CD14-positive monocyte (primary cell): ENCODE measurements at regions not wholly inside any gene's neighbourhood (a gene's known extent, or its start where the extent isn't known, plus 50 kb on each side); places are given as distances from the start of the nearest gene placed in this dataset.

Source experiments
- DNase-seq, 3 donors: peaks; one replicate each; pipeline ENCODE4 v3.0.0-alpha.2; 2011 to 2022
- H2AFZ ChIP-seq: 2 replicates; pipeline ENCODE4 v1.6.0; 2012; ENCODE audit warnings: mild to moderate bottlenecking, low read depth, low read length, inconsistent platforms; ENCODE audit not compliant: insufficient read depth, poor library complexity, severe bottlenecking
- H3K27ac ChIP-seq, 2 donors: 1 replicate in 1 of 2; 2 replicates in 1 of 2; pipeline ENCODE4 v1.5.1; 2012 to 2013; ENCODE audit warnings: low read length in 2 of 2, control low read depth in 1 of 2, inconsistent platforms in 1 of 2, low read depth in 1 of 2, mild to moderate bottlenecking in 1 of 2
- H3K27me3 ChIP-seq, 2 donors: one replicate each; pipeline versions ENCODE4 v1.6.0 to v1.6.1; 2011 to 2013; ENCODE audit warnings: low read length in 2 of 2; ENCODE audit not compliant: control insufficient read depth in 2 of 2, insufficient read depth in 2 of 2
- H3K36me3 ChIP-seq, 2 donors: replicated peaks in 1 of 2; 1 replicate in 1 of 2; 2 replicates in 1 of 2; pipeline versions ENCODE4 v1.5.1 to v1.6.1; 2012 to 2013; ENCODE audit warnings: low read length in 2 of 2, control low read depth in 1 of 2, inconsistent platforms in 1 of 2, mild to moderate bottlenecking in 1 of 2; ENCODE audit not compliant: insufficient read depth in 2 of 2, control insufficient read depth in 1 of 2
- H3K4me1 ChIP-seq, 2 donors: 1 replicate in 1 of 2; 2 replicates in 1 of 2; pipeline versions ENCODE4 v1.5.1 to v1.6.1; 2012 to 2013; ENCODE audit warnings: low read length in 2 of 2, control low read depth in 1 of 2, inconsistent platforms in 1 of 2, mild to moderate bottlenecking in 1 of 2, moderate library complexity in 1 of 2; ENCODE audit not compliant: insufficient read depth in 2 of 2, control insufficient read depth in 1 of 2
- H3K4me2 ChIP-seq: replicated peaks from 2 replicates; pipeline ENCODE3; 2012; ENCODE audit warnings: low read length, moderate library complexity, mild to moderate bottlenecking; ENCODE audit not compliant: poor library complexity, severe bottlenecking; ENCODE audit errors: extremely low read depth
- H3K4me3 ChIP-seq, 3 experiments: fragments of 200-600 bp in 1 of 3; sonication (generic) in 1 of 3; replicated peaks in 1 of 3; 1 replicate in 2 of 3; 2 replicates in 1 of 3; pipeline ENCODE4 v1.5.1; 2011 to 2013; ENCODE audit warnings: low read length in 3 of 3, mild to moderate bottlenecking in 3 of 3, control low read depth in 2 of 3, low read depth in 2 of 3, inconsistent platforms in 1 of 3, moderate library complexity in 1 of 3
- H3K79me2 ChIP-seq: 2 replicates; pipeline ENCODE4 v1.6.0; 2012; ENCODE audit warnings: mild to moderate bottlenecking, control low read depth, inconsistent platforms, low read length, moderate library complexity; ENCODE audit not compliant: insufficient read depth
- H3K9ac ChIP-seq: 2 replicates; pipeline ENCODE4 v1.6.0; 2017; ENCODE audit warnings: low read length, mild to moderate bottlenecking; ENCODE audit not compliant: insufficient read depth, poor library complexity, severe bottlenecking
- H3K9me3 ChIP-seq, 2 donors: replicated peaks in 1 of 2; 1 replicate in 1 of 2; 2 replicates in 1 of 2; pipeline versions ENCODE4 v1.5.1 to v1.6.1; 2012 to 2013; ENCODE audit warnings: low read length in 2 of 2, control low read depth in 1 of 2; ENCODE audit not compliant: control insufficient read depth in 1 of 2, insufficient read depth in 1 of 2
- H4K20me1 ChIP-seq: 2 replicates; pipeline ENCODE4 v1.6.0; 2012; ENCODE audit warnings: mild to moderate bottlenecking, low read length, control low read depth, moderate library complexity; ENCODE audit not compliant: insufficient read depth
- H3K27ac Mint-ChIP-seq, 7 donors: one replicate each; pipeline ENCODE4 v1.8.0; 2020; ENCODE audit warnings: mild to moderate bottlenecking in 7 of 7, mixed read lengths in 7 of 7, moderate library complexity in 6 of 7, inconsistent platforms in 2 of 7
- H3K27me3 Mint-ChIP-seq, 3 donors: one replicate each; pipeline ENCODE4 v1.8.0; 2021 to 2022; ENCODE audit warnings: low read depth in 3 of 3, mild to moderate bottlenecking in 3 of 3, mixed read lengths in 3 of 3, moderate library complexity in 3 of 3, inconsistent platforms in 1 of 3
- H3K36me3 Mint-ChIP-seq, 2 donors: one replicate each; pipeline ENCODE4 v1.8.0; 2020; ENCODE audit warnings: mixed read lengths in 2 of 2, inconsistent platforms in 1 of 2, mild to moderate bottlenecking in 1 of 2
- H3K4me1 Mint-ChIP-seq: one replicate; pipeline ENCODE4 v1.8.0; 2020; ENCODE audit warnings: mild to moderate bottlenecking, mixed read lengths
- H3K4me3 Mint-ChIP-seq, 2 donors: one replicate each; pipeline ENCODE4 v1.8.0; 2020; ENCODE audit warnings: mild to moderate bottlenecking in 2 of 2, mixed read lengths in 2 of 2, moderate library complexity in 1 of 2
- H3K9me3 Mint-ChIP-seq, 7 donors: one replicate each; pipeline ENCODE4 v1.8.0; 2020 to 2022; ENCODE audit warnings: mixed read lengths in 7 of 7, mild to moderate bottlenecking in 6 of 7, moderate library complexity in 6 of 7, inconsistent platforms in 2 of 7
- CTCF ChIP-seq: fragments of 200-600 bp; IDR thresholded peaks from one replicate; pipeline ENCODE4 v1.8.0; 2022; ENCODE audit warnings: antibody characterized with exemption, mild to moderate bottlenecking
- WGBS: methylation state at CpG from one replicate; pipeline ENCODE4 v1.1.5; 2013; ENCODE audit warnings: missing lambda C conversion rate; ENCODE audit not compliant: insufficient coverage; 5-methylcytosine and 5-hydroxymethylcytosine counted together
- intact Hi-C, 2 donors: fragments of 100-400 bp; cut with micrococcal nuclease; formaldehyde crosslinking; loops; one replicate each; pipeline versions ENCODE4 v1.15.0 to v1.15.1; 2023

GRCh38 chr18:68263481-68263880 is 451.4 kb downstream of the TMX3 start:
- H3K79me2 ChIP-seq, result no peaks in the 10 kb centered on the region
- no peaks in the 10 kb centered on the region for H3K27me3 ChIP-seq
- no peak for DNase-seq
- H3K4me1 Mint-ChIP-seq, result no peaks in the 10 kb centered on the region
- H3K27ac ChIP-seq, result no peak overlapping the region
- H3K9me3 ChIP-seq, result no peaks in the 10 kb centered on the region
- H3K4me1 ChIP-seq, result no peaks in the 10 kb centered on the region
- no peak overlapping the region for H3K4me3 Mint-ChIP-seq
- no peak for TF ChIP-seq CTCF
- no peaks in the 10 kb centered on the region for H4K20me1 ChIP-seq
- no peaks in the 10 kb centered on the region for H3K36me3 Mint-ChIP-seq
- no peaks in the 10 kb centered on the region for H3K27me3 Mint-ChIP-seq
- intact Hi-C loops, result no loop called here
- peaks cover 0 to 2% (median 0%) of the 10 kb centered on the region in 7 donors for H3K9me3 Mint-ChIP-seq
- WGBS, result 88% methylated on average over 5 of the region's 5 CpGs
- no peak overlapping the region for H3K4me3 ChIP-seq
- no peaks in the 10 kb centered on the region for H3K36me3 ChIP-seq
- H2AFZ ChIP-seq, result no peak overlapping the region
- H3K27ac Mint-ChIP-seq, result no peak overlapping the region
- H3K4me2 ChIP-seq, result no peak overlapping the region
- no peak overlapping the region for H3K9ac ChIP-seq

GRCh38 chr18:68262690-68263294 is 452.1 kb downstream of the TMX3 start:
- Histone ChIP-seq H3K9me3 (no peaks in the 10 kb centered on the region), H3K4me1 (no peaks in the 10 kb centered on the region), H4K20me1 (no peaks in the 10 kb centered on the region), H3K4me3 (no peak overlapping the region), H3K4me2 (no peak overlapping the region), H3K36me3 (no peaks in the 10 kb centered on the region), H3K27me3 (no peaks in the 10 kb centered on the region), H3K9ac (no peak overlapping the region), H2AFZ (no peak overlapping the region), H3K79me2 (no peaks in the 10 kb centered on the region), H3K27ac (no peak overlapping the region)
- WGBS, result no CpG with 5 or more reads among the region's 2 CpGs
- Mint-ChIP-seq H3K9me3 (peaks cover 0 to 2% (median 0%) of the 10 kb centered on the region in 7 donors), H3K27ac (no peak overlapping the region), H3K4me3 (no peak overlapping the region), H3K27me3 (no peaks in the 10 kb centered on the region), H3K36me3 (no peaks in the 10 kb centered on the region), H3K4me1 (no peaks in the 10 kb centered on the region)
- TF ChIP-seq CTCF, result no peak
- no peak for DNase-seq
- intact Hi-C loops, result no loop called here
